ENCODE measurements at regions not wholly inside any gene's neighbourhood (a gene's known extent, or its start where the extent isn't known, plus 50 kb on each side); places are given as distances from the start of the nearest gene placed in this dataset.

GRCh38 chr11:26032241-26032640, 299.7 kb upstream of the ANO3 start:
- H3K27ac Mint-ChIP-seq: no peak overlapping the region
- DNase-seq (ENCODE audit: low spot score): no peak
- peaks cover 5% of the 10 kb centered on the region for H3K9me3 Mint-ChIP-seq
- no peaks in the 10 kb centered on the region for H3K4me1 Mint-ChIP-seq (ENCODE audit: low read depth)
- H3K36me3 Mint-ChIP-seq (ENCODE audit: low read depth): no peaks in the 10 kb centered on the region
- no peaks in the 10 kb centered on the region for H3K27me3 Mint-ChIP-seq (ENCODE audit: insufficient read depth)
- H3K4me3 Mint-ChIP-seq: no peak overlapping the region
- intact Hi-C loops (cut with micrococcal nuclease): no loop called here

- no peak for DNase-seq (ENCODE audit: low spot score)
- H3K36me3 Mint-ChIP-seq (ENCODE audit: low read depth): no peaks in the 10 kb centered on the region
- H3K4me3 Mint-ChIP-seq: no peak overlapping the region
- no peak overlapping the region for H3K27ac Mint-ChIP-seq
- intact Hi-C loops (cut with micrococcal nuclease): no loop called here
- no peaks in the 10 kb centered on the region for H3K4me1 Mint-ChIP-seq (ENCODE audit: low read depth)
- H3K27me3 Mint-ChIP-seq (ENCODE audit: insufficient read depth): no peaks in the 10 kb centered on the region
- no peaks in the 10 kb centered on the region for H3K9me3 Mint-ChIP-seq
These were observed 296.2 kb upstream of the ANO3 start for GRCh38 chr11:26035696-26036095.

GRCh38 chr11:26037716-26038115, 294.2 kb upstream of the ANO3 start:
- Mint-ChIP-seq H3K27me3 (ENCODE audit: insufficient read depth) (no peaks in the 10 kb centered on the region), H3K36me3 (ENCODE audit: low read depth) (no peaks in the 10 kb centered on the region), H3K4me1 (ENCODE audit: low read depth) (no peaks in the 10 kb centered on the region), H3K4me3 (no peak overlapping the region), H3K27ac (no peak overlapping the region), H3K9me3 (no peaks in the 10 kb centered on the region)
- DNase-seq (ENCODE audit: low spot score): no peak
- intact Hi-C loops (cut with micrococcal nuclease): no loop called here

- DNase-seq (ENCODE audit: low spot score): no peak
- H3K4me3 Mint-ChIP-seq: no peak overlapping the region
- H3K36me3 Mint-ChIP-seq (ENCODE audit: low read depth): no peaks in the 10 kb centered on the region
- no peaks in the 10 kb centered on the region for H3K9me3 Mint-ChIP-seq
- no peaks in the 10 kb centered on the region for H3K4me1 Mint-ChIP-seq (ENCODE audit: low read depth)
- no peak overlapping the region for H3K27ac Mint-ChIP-seq
- no peaks in the 10 kb centered on the region for H3K27me3 Mint-ChIP-seq (ENCODE audit: insufficient read depth)
- intact Hi-C loops (cut with micrococcal nuclease): no loop called here
These were observed 291.6 kb upstream of the ANO3 start for GRCh38 chr11:26040339-26040738.

- Mint-ChIP-seq H3K27me3 (ENCODE audit: insufficient read depth) (no peaks in the 10 kb centered on the region), H3K4me1 (ENCODE audit: low read depth) (no peaks in the 10 kb centered on the region), H3K36me3 (ENCODE audit: low read depth) (no peaks in the 10 kb centered on the region), H3K4me3 (no peak overlapping the region), H3K27ac (no peak overlapping the region), H3K9me3 (no peaks in the 10 kb centered on the region)
- intact Hi-C loops (cut with micrococcal nuclease): no loop called here
- no peak for DNase-seq (ENCODE audit: low spot score)
These were observed 289.8 kb upstream of the ANO3 start for GRCh38 chr11:26042113-26042512.

GRCh38 chr11:26043665-26044064, 288.3 kb upstream of the ANO3 start:
- Mint-ChIP-seq H3K36me3 (ENCODE audit: low read depth) (no peaks in the 10 kb centered on the region), H3K27me3 (ENCODE audit: insufficient read depth) (no peaks in the 10 kb centered on the region), H3K27ac (no peak overlapping the region), H3K4me3 (no peak overlapping the region), H3K9me3 (no peaks in the 10 kb centered on the region), H3K4me1 (ENCODE audit: low read depth) (no peaks in the 10 kb centered on the region)
- no peak for DNase-seq (ENCODE audit: low spot score)
- intact Hi-C loops (cut with micrococcal nuclease): no loop called here

- H3K36me3 Mint-ChIP-seq (ENCODE audit: low read depth): no peaks in the 10 kb centered on the region
- H3K9me3 Mint-ChIP-seq: no peaks in the 10 kb centered on the region
- H3K27me3 Mint-ChIP-seq (ENCODE audit: insufficient read depth): no peaks in the 10 kb centered on the region
- no peak for DNase-seq (ENCODE audit: low spot score)
- H3K4me1 Mint-ChIP-seq (ENCODE audit: low read depth): no peaks in the 10 kb centered on the region
- intact Hi-C loops (cut with micrococcal nuclease): no loop called here
- H3K4me3 Mint-ChIP-seq: no peak overlapping the region
- no peak overlapping the region for H3K27ac Mint-ChIP-seq
These were observed 287.5 kb upstream of the ANO3 start for GRCh38 chr11:26044389-26044788.

- Mint-ChIP-seq H3K4me3 (no peak overlapping the region), H3K9me3 (no peaks in the 10 kb centered on the region), H3K27ac (no peak overlapping the region), H3K27me3 (ENCODE audit: insufficient read depth) (no peaks in the 10 kb centered on the region), H3K4me1 (ENCODE audit: low read depth) (no peaks in the 10 kb centered on the region), H3K36me3 (ENCODE audit: low read depth) (no peaks in the 10 kb centered on the region)
- intact Hi-C loops (cut with micrococcal nuclease): no loop called here
- no peak for DNase-seq (ENCODE audit: low spot score)
These were observed 286.8 kb upstream of the ANO3 start for GRCh38 chr11:26045082-26045481.

- no peaks in the 10 kb centered on the region for H3K27me3 Mint-ChIP-seq (ENCODE audit: insufficient read depth)
- H3K27ac Mint-ChIP-seq: no peak overlapping the region
- DNase-seq (ENCODE audit: low spot score): no peak
- no peaks in the 10 kb centered on the region for H3K9me3 Mint-ChIP-seq
- H3K4me3 Mint-ChIP-seq: no peak overlapping the region
- H3K4me1 Mint-ChIP-seq (ENCODE audit: low read depth): no peaks in the 10 kb centered on the region
- H3K36me3 Mint-ChIP-seq (ENCODE audit: low read depth): no peaks in the 10 kb centered on the region
- intact Hi-C loops (cut with micrococcal nuclease): no loop called here
These were observed 283.7 kb upstream of the ANO3 start for GRCh38 chr11:26048271-26048670.

- Mint-ChIP-seq H3K27ac (no peak overlapping the region), H3K4me1 (ENCODE audit: low read depth) (no peaks in the 10 kb centered on the region), H3K36me3 (ENCODE audit: low read depth) (no peaks in the 10 kb centered on the region), H3K9me3 (no peaks in the 10 kb centered on the region), H3K4me3 (no peak overlapping the region), H3K27me3 (ENCODE audit: insufficient read depth) (no peaks in the 10 kb centered on the region)
- intact Hi-C loops (cut with micrococcal nuclease): no loop called here
- DNase-seq (ENCODE audit: low spot score): no peak
These were observed 278.0 kb upstream of the ANO3 start for GRCh38 chr11:26053966-26054365.

GRCh38 chr11:26062660-26063059, 269.3 kb upstream of the ANO3 start:
- no peaks in the 10 kb centered on the region for H3K27me3 Mint-ChIP-seq (ENCODE audit: insufficient read depth)
- DNase-seq (ENCODE audit: low spot score): no peak
- peaks cover 7% of the 10 kb centered on the region for H3K9me3 Mint-ChIP-seq
- no peak overlapping the region for H3K4me3 Mint-ChIP-seq
- H3K4me1 Mint-ChIP-seq (ENCODE audit: low read depth): no peaks in the 10 kb centered on the region
- intact Hi-C loops (cut with micrococcal nuclease): no loop called here
- H3K36me3 Mint-ChIP-seq (ENCODE audit: low read depth): no peaks in the 10 kb centered on the region
- no peak overlapping the region for H3K27ac Mint-ChIP-seq

- no peaks in the 10 kb centered on the region for H3K36me3 Mint-ChIP-seq (ENCODE audit: low read depth)
- no peak overlapping the region for H3K27ac Mint-ChIP-seq
- no peaks in the 10 kb centered on the region for H3K4me1 Mint-ChIP-seq (ENCODE audit: low read depth)
- intact Hi-C loops (cut with micrococcal nuclease): no loop called here
- peaks cover 7% of the 10 kb centered on the region for H3K9me3 Mint-ChIP-seq
- DNase-seq (ENCODE audit: low spot score): no peak
- H3K27me3 Mint-ChIP-seq (ENCODE audit: insufficient read depth): no peaks in the 10 kb centered on the region
- no peak overlapping the region for H3K4me3 Mint-ChIP-seq
These were observed 268.0 kb upstream of the ANO3 start for GRCh38 chr11:26063915-26064314.

GRCh38 chr11:26065944-26066343, 266.0 kb upstream of the ANO3 start:
- no peak overlapping the region for H3K4me3 Mint-ChIP-seq
- no peak overlapping the region for H3K27ac Mint-ChIP-seq
- no peak for DNase-seq (ENCODE audit: low spot score)
- H3K4me1 Mint-ChIP-seq (ENCODE audit: low read depth): no peaks in the 10 kb centered on the region
- H3K36me3 Mint-ChIP-seq (ENCODE audit: low read depth): no peaks in the 10 kb centered on the region
- intact Hi-C loops (cut with micrococcal nuclease): no loop called here
- no peaks in the 10 kb centered on the region for H3K27me3 Mint-ChIP-seq (ENCODE audit: insufficient read depth)
- peaks cover 7% of the 10 kb centered on the region for H3K9me3 Mint-ChIP-seq

- H3K4me3 Mint-ChIP-seq: no peak overlapping the region
- H3K36me3 Mint-ChIP-seq (ENCODE audit: low read depth): no peaks in the 10 kb centered on the region
- no peak overlapping the region for H3K27ac Mint-ChIP-seq
- no peaks in the 10 kb centered on the region for H3K4me1 Mint-ChIP-seq (ENCODE audit: low read depth)
- no peak for DNase-seq (ENCODE audit: low spot score)
- H3K9me3 Mint-ChIP-seq: peaks cover 7% of the 10 kb centered on the region
- intact Hi-C loops (cut with micrococcal nuclease): no loop called here
- no peaks in the 10 kb centered on the region for H3K27me3 Mint-ChIP-seq (ENCODE audit: insufficient read depth)
These were observed 261.1 kb upstream of the ANO3 start for GRCh38 chr11:26070714-26071380.

All from activated T-helper 1 cell treated with anti-CD3 and anti-CD28 coated beads, Interleukin-12 subunit alpha, Interleukin-12 subunit beta, Interleukin-2, Interleukin-4 antibody, amounts not matched to agents 30 ng/mL and 10 ng/mL and 1 ng/mL, durations not matched to agents 14 hours and 24 hours and 36 hours (primary cell).